Spleen (tissue), 11 donors: ENCODE measurements at regions not wholly inside any gene's neighbourhood (a gene's known extent, or its start where the extent isn't known, plus 50 kb on each side); places are given as distances from the start of the nearest gene placed in this dataset.

Source experiments
- DNase-seq: peaks from one replicate; pipeline ENCODE4 v3.0.0-alpha.2; 2020
- H3K27ac ChIP-seq, 8 donors: fragments of 200-600 bp; sonication (generic) in 7 of 8; 1 replicate in 4 of 8; 2 replicates in 4 of 8; pipeline versions ENCODE4 v1.5.0 to v1.8.0; 2016 to 2021; ENCODE audit warnings: inconsistent platforms in 4 of 8, mild to moderate bottlenecking in 4 of 8, moderate library complexity in 1 of 8
- H3K27me3 ChIP-seq, 7 donors: fragments of 200-600 bp; sonication (generic) in 6 of 7; replicated peaks in 1 of 7; 1 replicate in 4 of 7; 2 replicates in 3 of 7; pipeline versions ENCODE4 v1.5.0 to v1.8.0; 2016 to 2021; ENCODE audit warnings: inconsistent platforms in 3 of 7, mild to moderate bottlenecking in 1 of 7
- H3K36me3 ChIP-seq, 6 donors: fragments of 200-600 bp; sonication (generic) in 5 of 6; 1 replicate in 4 of 6; 2 replicates in 2 of 6; pipeline versions ENCODE4 v1.5.0 to v1.8.0; 2016 to 2021; ENCODE audit warnings: inconsistent platforms in 2 of 6
- H3K4me1 ChIP-seq, 6 donors: fragments of 200-600 bp; sonication (generic) in 5 of 6; 1 replicate in 3 of 6; 2 replicates in 3 of 6; pipeline versions ENCODE4 v1.5.0 to v1.8.0; 2016 to 2021; ENCODE audit warnings: inconsistent platforms in 3 of 6
- H3K4me3 ChIP-seq, 8 donors: fragments of 200-600 bp; sonication (generic) in 7 of 8; 1 replicate in 4 of 8; 2 replicates in 4 of 8; pipeline versions ENCODE4 v1.5.0 to v1.8.0; 2016 to 2021; ENCODE audit warnings: inconsistent platforms in 4 of 8, mild to moderate bottlenecking in 4 of 8, moderate library complexity in 2 of 8
- H3K9me3 ChIP-seq, 8 donors: fragments of 200-600 bp; sonication (generic) in 7 of 8; 1 replicate in 4 of 8; 2 replicates in 4 of 8; pipeline versions ENCODE4 v1.5.0 to v1.8.0; 2016 to 2021; ENCODE audit warnings: inconsistent platforms in 4 of 8
- POLR2A ChIP-seq, 3 donors: fragments of 450-650 bp; IDR thresholded peaks; one replicate each; pipeline ENCODE4 v1.5.1; 2017; ENCODE audit warnings: antibody characterized with exemption in 3 of 3, mild to moderate bottlenecking in 1 of 3
- POLR2AphosphoS5 ChIP-seq, 3 donors: sonication (generic); formaldehyde crosslinking; IDR thresholded peaks; one replicate each; pipeline ENCODE4 v1.5.1; 2017; ENCODE audit warnings: antibody characterized with exemption in 3 of 3
- WGBS, 5 donors: extraction: QIAGEN DNeasy Blood & Tissue Kit in 3 of 5; methylation state at CpG; one replicate each; pipeline versions ENCODE4 v1.1.5 to v1.1.7; 2013 to 2018; 5-methylcytosine and 5-hydroxymethylcytosine counted together
- intact Hi-C: fragments of 100-400 bp; cut with DNase I; formaldehyde crosslinking; loops from one replicate; pipeline ENCODE4 v1.15.0; 2023; ENCODE audit warnings: low total_unique reads
- TF ChIP-seq, protein P1 (sequence below), 11 experiments: fragments of 200-600 bp in 7 of 11; fragments of 450-650 bp in 4 of 11; sonication (generic) in 4 of 11; IDR thresholded peaks in 8 of 11; conservative IDR thresholded peaks in 3 of 11; 1 replicate in 7 of 11; 2 replicates in 4 of 11; pipeline versions ENCODE4 v1.4.0 to v1.8.0; 2016 to 2021; ENCODE audit warnings: antibody characterized with exemption in 11 of 11, inconsistent platforms in 4 of 11, mild to moderate bottlenecking in 1 of 11
- donor health status: healthy with polysubstance abuse.
- donor health status: DM: no; HTN: no; CAD: no; lungs with moderate emphysema.
- donor health status: DM: no; HTN: no; CAD: no.
- donor health status: Bipolar disorder and iron deficiency.
- donor health status: healthy.
- donor health status: DM: no; HTN: no; CAD: no.
- donor health status: DM: yes; HTN: yes; CAD: no.

DNA sequence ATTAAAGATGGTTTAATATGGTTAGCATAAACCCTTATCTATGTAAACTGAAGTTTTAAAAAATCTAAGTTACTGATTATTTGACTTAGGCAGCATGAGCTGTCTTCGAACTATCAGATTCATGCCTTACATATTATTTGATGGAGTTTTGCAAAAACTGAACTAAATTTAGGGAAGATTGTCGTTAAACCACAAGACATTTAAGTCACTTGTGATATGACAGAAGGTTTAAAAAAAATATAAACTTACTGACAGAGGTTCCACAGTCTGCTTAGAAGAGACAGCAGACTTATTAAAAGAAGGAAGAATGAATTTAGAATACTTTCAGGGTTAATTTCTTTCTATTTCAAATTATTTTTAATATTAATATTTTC, 110.9 kb upstream of the FRY start:
- intact Hi-C loops, result no loop called here
- Histone ChIP-seq H3K27me3 (no peaks in the 10 kb centered on the region), H3K4me3 (no peak overlapping the region), H3K4me1 (peaks cover 0 to 12% (median 1%) of the 10 kb centered on the region in 6 donors), H3K27ac (no peak overlapping the region), H3K36me3 (no peaks in the 10 kb centered on the region), H3K9me3 (no peaks in the 10 kb centered on the region)
- WGBS, 5 donors, result 17 to 47% (median 27%) methylated on average over 2 of the region's 2 CpGs
- DNase-seq, result no peak
- TF ChIP-seq, protein P1, sequence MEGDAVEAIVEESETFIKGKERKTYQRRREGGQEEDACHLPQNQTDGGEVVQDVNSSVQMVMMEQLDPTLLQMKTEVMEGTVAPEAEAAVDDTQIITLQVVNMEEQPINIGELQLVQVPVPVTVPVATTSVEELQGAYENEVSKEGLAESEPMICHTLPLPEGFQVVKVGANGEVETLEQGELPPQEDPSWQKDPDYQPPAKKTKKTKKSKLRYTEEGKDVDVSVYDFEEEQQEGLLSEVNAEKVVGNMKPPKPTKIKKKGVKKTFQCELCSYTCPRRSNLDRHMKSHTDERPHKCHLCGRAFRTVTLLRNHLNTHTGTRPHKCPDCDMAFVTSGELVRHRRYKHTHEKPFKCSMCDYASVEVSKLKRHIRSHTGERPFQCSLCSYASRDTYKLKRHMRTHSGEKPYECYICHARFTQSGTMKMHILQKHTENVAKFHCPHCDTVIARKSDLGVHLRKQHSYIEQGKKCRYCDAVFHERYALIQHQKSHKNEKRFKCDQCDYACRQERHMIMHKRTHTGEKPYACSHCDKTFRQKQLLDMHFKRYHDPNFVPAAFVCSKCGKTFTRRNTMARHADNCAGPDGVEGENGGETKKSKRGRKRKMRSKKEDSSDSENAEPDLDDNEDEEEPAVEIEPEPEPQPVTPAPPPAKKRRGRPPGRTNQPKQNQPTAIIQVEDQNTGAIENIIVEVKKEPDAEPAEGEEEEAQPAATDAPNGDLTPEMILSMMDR (IDR thresholded peaks at IDR 0.05 in 8 of 11, conservative IDR thresholded peaks at IDR 0.05 in 3 of 11), result no peak
- TF ChIP-seq POLR2A (IDR thresholded peaks at IDR 0.05) (no peak), POLR2AphosphoS5 (IDR thresholded peaks at IDR 0.05) (no peak)

DNA sequence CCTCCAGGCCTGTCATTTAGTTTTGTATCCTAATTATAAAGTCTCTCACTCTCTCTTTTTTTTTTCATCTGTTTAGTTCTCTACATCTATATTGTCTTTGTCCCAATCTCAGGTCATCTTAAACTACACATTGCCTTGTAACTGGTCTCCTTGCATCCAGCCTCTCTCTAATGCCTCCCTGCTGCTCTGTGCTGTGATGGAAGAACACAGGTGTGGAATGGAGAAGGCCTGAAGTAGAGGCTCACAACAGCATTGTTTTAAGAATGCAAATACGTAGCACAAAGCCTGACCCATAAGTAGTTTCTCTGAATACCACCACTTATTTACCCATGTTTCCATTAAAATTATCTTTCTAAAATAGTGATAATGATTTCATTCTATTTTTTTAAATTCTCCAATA, 108.8 kb upstream of the FRY start:
- no peak for DNase-seq
- Histone ChIP-seq H3K9me3 (no peaks in the 10 kb centered on the region), H3K27me3 (no peaks in the 10 kb centered on the region), H3K27ac (no peak overlapping the region), H3K36me3 (no peaks in the 10 kb centered on the region), H3K4me1 (peaks cover 0 to 18% (median 2%) of the 10 kb centered on the region in 6 donors), H3K4me3 (no peak overlapping the region)
- 91 to 98% (median 95%) methylated on average over 1 of the region's 1 CpG for WGBS, 5 donors
- intact Hi-C loops, result no loop called here
- TF ChIP-seq, protein P1 (IDR thresholded peaks at IDR 0.05 in 8 of 11, conservative IDR thresholded peaks at IDR 0.05 in 3 of 11), result no peak
- TF ChIP-seq POLR2A (IDR thresholded peaks at IDR 0.05) (no peak), POLR2AphosphoS5 (IDR thresholded peaks at IDR 0.05) (no peak)

DNA sequence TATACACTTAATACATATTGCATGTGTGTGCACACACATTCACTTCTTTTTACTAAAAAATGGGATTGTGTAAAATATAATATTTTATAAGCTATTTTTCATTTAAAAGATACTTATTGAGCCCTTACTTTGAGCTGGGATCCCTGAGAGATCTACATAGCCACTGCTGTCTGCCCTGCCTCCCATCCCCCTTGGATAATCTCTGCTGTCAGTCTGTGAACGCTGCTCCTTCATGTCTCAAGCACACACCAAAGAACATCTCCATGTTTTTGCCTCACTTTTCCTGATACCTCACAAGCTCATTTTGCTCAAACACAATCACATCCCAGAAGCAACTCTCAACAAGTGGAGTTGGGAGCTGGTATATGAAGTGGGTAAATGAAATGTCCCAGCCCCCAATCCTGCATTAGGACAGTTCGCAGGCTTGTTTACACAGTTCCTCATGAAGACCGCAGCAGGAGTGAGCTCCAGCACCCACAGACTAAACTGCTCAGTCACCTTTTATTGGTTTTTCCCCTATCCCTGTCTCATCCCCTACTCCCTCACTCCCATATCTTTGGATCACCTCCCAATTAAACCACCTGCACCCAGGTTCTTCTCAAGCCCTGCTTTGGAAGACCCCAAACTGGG, 108.3 kb upstream of the FRY start:
- TF ChIP-seq, protein P1 (IDR thresholded peaks at IDR 0.05 in 8 of 11, conservative IDR thresholded peaks at IDR 0.05 in 3 of 11), result no peak
- TF ChIP-seq POLR2A (IDR thresholded peaks at IDR 0.05) (no peak), POLR2AphosphoS5 (IDR thresholded peaks at IDR 0.05) (no peak)
- no peaks in the 10 kb centered on the region for H3K9me3 ChIP-seq
- H3K27ac ChIP-seq, result no peak overlapping the region
- no peaks in the 10 kb centered on the region for H3K27me3 ChIP-seq
- DNase-seq, result no peak
- no peaks in the 10 kb centered on the region for H3K36me3 ChIP-seq
- no peak overlapping the region for H3K4me3 ChIP-seq
- peaks cover 0 to 21% (median 4%) of the 10 kb centered on the region in 6 donors for H3K4me1 ChIP-seq
- intact Hi-C loops, result no loop called here
- 76 to 90% (median 85%) methylated on average over 3 of the region's 3 CpGs for WGBS, 5 donors

DNA sequence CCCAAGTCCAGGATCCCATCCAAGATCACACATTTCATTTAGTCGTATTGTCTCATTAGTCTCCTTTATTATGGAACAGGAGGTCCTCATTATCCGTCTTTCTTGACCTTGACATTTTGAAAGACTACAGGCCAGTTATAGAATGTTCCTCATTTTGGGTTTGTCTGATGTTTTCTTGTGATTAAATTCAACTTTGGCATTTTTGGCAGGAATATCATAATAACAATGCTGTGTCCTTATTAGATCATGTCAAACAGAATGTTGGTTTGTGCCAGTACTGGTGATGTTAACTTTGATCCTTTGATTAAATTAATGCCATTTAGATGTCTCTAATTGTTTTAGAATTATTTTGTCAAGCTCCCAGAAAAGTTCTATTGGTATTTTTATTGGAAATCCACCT, 106.5 kb upstream of the FRY start:
- Histone ChIP-seq H3K27ac (no peak overlapping the region), H3K4me3 (no peak overlapping the region), H3K9me3 (no peaks in the 10 kb centered on the region), H3K27me3 (no peaks in the 10 kb centered on the region), H3K4me1 (peaks cover 0 to 31% (median 6%) of the 10 kb centered on the region in 6 donors), H3K36me3 (no peaks in the 10 kb centered on the region)
- 56 to 80% (median 57%) methylated on average over 2 of the region's 2 CpGs for WGBS, 5 donors
- no peak for DNase-seq
- no peak for TF ChIP-seq POLR2AphosphoS5 (IDR thresholded peaks at IDR 0.05)
- no peak for TF ChIP-seq POLR2A (IDR thresholded peaks at IDR 0.05)
- TF ChIP-seq, protein P1 (IDR thresholded peaks at IDR 0.05 in 8 of 11, conservative IDR thresholded peaks at IDR 0.05 in 3 of 11), result no peak
- intact Hi-C loops, result no loop called here
